ENCODE measurements at regions not wholly inside any gene's neighbourhood (a gene's known extent, or its start where the extent isn't known, plus 50 kb on each side); places are given as distances from the start of the nearest gene placed in this dataset.

GRCh38 chr14:35480119-35480769 lies 53.7 kb upstream of the INSM2 start:
- no peak for DNase-seq
- no peak overlapping the region for H3K4me3 Mint-ChIP-seq
- H3K36me3 Mint-ChIP-seq (ENCODE audit: low read depth): no peaks in the 10 kb centered on the region
- H3K27me3 Mint-ChIP-seq (ENCODE audit: low read depth, poor library complexity): peaks cover 20% of the 10 kb centered on the region
- H3K27ac Mint-ChIP-seq: no peak overlapping the region
- no peak for TF ChIP-seq CTCF (IDR thresholded peaks at IDR 0.05)
- no peaks in the 10 kb centered on the region for H3K9me3 Mint-ChIP-seq
- H3K4me1 Mint-ChIP-seq: no peaks in the 10 kb centered on the region

GRCh38 chr14:35482994-35483515 lies 50.9 kb upstream of the INSM2 start:
- peaks cover 10% of the 10 kb centered on the region for H3K27me3 Mint-ChIP-seq (ENCODE audit: low read depth, poor library complexity)
- no peak for DNase-seq
- H3K36me3 Mint-ChIP-seq (ENCODE audit: low read depth): no peaks in the 10 kb centered on the region
- no peak for TF ChIP-seq CTCF (IDR thresholded peaks at IDR 0.05)
- no peaks in the 10 kb centered on the region for H3K9me3 Mint-ChIP-seq
- no peaks in the 10 kb centered on the region for H3K4me1 Mint-ChIP-seq
- no peak overlapping the region for H3K27ac Mint-ChIP-seq
- H3K4me3 Mint-ChIP-seq: no peak overlapping the region
